ENCODE measurements at regions not wholly inside any gene's neighbourhood (a gene's known extent, or its start where the extent isn't known, plus 50 kb on each side); places are given as distances from the start of the nearest gene placed in this dataset.

DNA sequence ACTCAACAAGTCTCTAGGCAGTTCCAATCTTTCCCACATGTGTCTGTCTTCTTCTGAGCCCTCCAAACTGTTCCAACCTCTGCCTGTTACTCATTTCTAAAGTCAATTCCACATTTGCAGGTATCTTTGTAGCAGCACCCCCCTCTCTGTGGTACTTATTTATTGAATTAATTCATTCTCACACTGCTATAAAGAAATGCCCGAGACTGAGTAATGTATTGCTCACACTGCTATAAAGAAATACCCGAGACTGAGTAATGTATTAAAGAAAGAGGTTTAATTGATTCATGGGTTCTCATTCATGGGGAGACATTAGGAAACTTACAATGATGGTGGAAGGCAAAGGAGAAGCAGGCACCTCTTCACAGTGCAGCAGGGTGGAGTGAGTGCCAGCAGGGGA is 1413.8 kb downstream of the SI start:
- H3K36me3 Mint-ChIP-seq (ENCODE audit: insufficient read depth in 1 of 3, low read depth in 3 of 3), result no peaks in the 10 kb centered on the region; a peak in 1 of 7 replicates
- H3K4me1 Mint-ChIP-seq, result no peaks in the 10 kb centered on the region
- no peak overlapping the region for H2BK15ac ChIP-seq (ENCODE audit: low read depth, low read length)
- H4K20me1 ChIP-seq (ENCODE audit: control insufficient read depth, insufficient read depth, insufficient read length), result no peaks in the 10 kb centered on the region
- H3K27me3 Mint-ChIP-seq (ENCODE audit: low read depth), result no peaks in the 10 kb centered on the region
- no peak overlapping the region for H2AFZ ChIP-seq (ENCODE audit: low read length)
- H2BK120ac ChIP-seq (ENCODE audit: low read depth, low read length, poor library complexity, severe bottlenecking), result no peak overlapping the region
- no peaks in the 10 kb centered on the region for H3K9me3 ChIP-seq (ENCODE audit: control insufficient read depth, low read depth, low read length)
- no peak overlapping the region for H2BK12ac ChIP-seq (ENCODE audit: insufficient read length, low read depth, low read length)
- no peak overlapping the region for H3K56ac ChIP-seq (ENCODE audit: insufficient read length, low read depth, low read length)
- H3K79me2 ChIP-seq (ENCODE audit: insufficient read depth, low read length), result no peaks in the 10 kb centered on the region
- H3K4ac ChIP-seq (ENCODE audit: low read depth, low read length), result no peak overlapping the region
- no peak overlapping the region for H4K8ac ChIP-seq (replicated peaks; ENCODE audit: insufficient read length, low read depth, low read length)
- H2BK5ac ChIP-seq (ENCODE audit: insufficient read length, low read length), result no peak overlapping the region
- H3K27ac ChIP-seq (ENCODE audit: insufficient read length, low read depth, low read length), result no peak overlapping the region
- no peak overlapping the region for H3K27ac Mint-ChIP-seq
- H4K91ac ChIP-seq (ENCODE audit: insufficient read length, low read depth, low read length), result no peak overlapping the region
- H3T11ph ChIP-seq (ENCODE audit: low read length), result no peak overlapping the region
- no peak overlapping the region for H2BK20ac ChIP-seq (ENCODE audit: low read depth, low read length, poor library complexity, severe bottlenecking)
- H3K18ac ChIP-seq (ENCODE audit: insufficient read length, low read depth, low read length), result no peak overlapping the region
- H3K9ac ChIP-seq (ENCODE audit: extremely low read depth, insufficient read length, low read length), result no peak overlapping the region
- H3K9me3 Mint-ChIP-seq, result peaks cover 2 to 3% of the 10 kb centered on the region in 2 experiments; a peak in 3 of 5 replicates
- no peak overlapping the region for H3K4me2 ChIP-seq (ENCODE audit: insufficient read depth, insufficient read length, low read length)
- no peak for DNase-seq
- H3K23ac ChIP-seq (ENCODE audit: insufficient read length, low read depth, low read length), result no peak overlapping the region
- WGBS (ENCODE audit: extremely low coverage, insufficient read length, low lambda C conversion rate), result no CpG with 5 or more reads among the region's 2 CpGs
- no peaks in the 10 kb centered on the region for H3K27me3 ChIP-seq (ENCODE audit: insufficient read depth, low read length)
- TF ChIP-seq, protein P1, sequence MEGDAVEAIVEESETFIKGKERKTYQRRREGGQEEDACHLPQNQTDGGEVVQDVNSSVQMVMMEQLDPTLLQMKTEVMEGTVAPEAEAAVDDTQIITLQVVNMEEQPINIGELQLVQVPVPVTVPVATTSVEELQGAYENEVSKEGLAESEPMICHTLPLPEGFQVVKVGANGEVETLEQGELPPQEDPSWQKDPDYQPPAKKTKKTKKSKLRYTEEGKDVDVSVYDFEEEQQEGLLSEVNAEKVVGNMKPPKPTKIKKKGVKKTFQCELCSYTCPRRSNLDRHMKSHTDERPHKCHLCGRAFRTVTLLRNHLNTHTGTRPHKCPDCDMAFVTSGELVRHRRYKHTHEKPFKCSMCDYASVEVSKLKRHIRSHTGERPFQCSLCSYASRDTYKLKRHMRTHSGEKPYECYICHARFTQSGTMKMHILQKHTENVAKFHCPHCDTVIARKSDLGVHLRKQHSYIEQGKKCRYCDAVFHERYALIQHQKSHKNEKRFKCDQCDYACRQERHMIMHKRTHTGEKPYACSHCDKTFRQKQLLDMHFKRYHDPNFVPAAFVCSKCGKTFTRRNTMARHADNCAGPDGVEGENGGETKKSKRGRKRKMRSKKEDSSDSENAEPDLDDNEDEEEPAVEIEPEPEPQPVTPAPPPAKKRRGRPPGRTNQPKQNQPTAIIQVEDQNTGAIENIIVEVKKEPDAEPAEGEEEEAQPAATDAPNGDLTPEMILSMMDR (conservative IDR thresholded peaks at IDR 0.05), result no peak
- no peaks in the 10 kb centered on the region for H3K4me1 ChIP-seq (ENCODE audit: insufficient read depth, low read length)
- no peak overlapping the region for H3K14ac ChIP-seq (ENCODE audit: insufficient read depth, low read length)
- H2AK5ac ChIP-seq (ENCODE audit: insufficient read length, low read length), result no peak overlapping the region
- H3K79me1 ChIP-seq (ENCODE audit: insufficient read depth, low read depth, low read length, poor library complexity, severe bottlenecking), result no peaks in the 10 kb centered on the region
- H3K4me3 Mint-ChIP-seq, result no peak overlapping the region
- no peaks in the 10 kb centered on the region for H3K23me2 ChIP-seq (ENCODE audit: insufficient read length, low read depth, low read length, poor library complexity, severe bottlenecking)
- no peak overlapping the region for H4K5ac ChIP-seq (ENCODE audit: insufficient read length, low read depth, low read length)
